HG02943 (cell line): ENCODE measurements at regions not wholly inside any gene's neighbourhood (a gene's known extent, or its start where the extent isn't known, plus 50 kb on each side); places are given as distances from the start of the nearest gene placed in this dataset.
"Not testable (repeated sequence)": the region's sequence is repeated elsewhere in the genome, so short reads cannot be mapped to it uniquely, and the experiment has no call there.

Experiments used
- ATAC-seq: cut with Tn5 transposase; IDR thresholded peaks from one replicate; pipeline ENCODE4 v1.9.1; 2021; ENCODE audit warnings: mild to moderate bottlenecking, low read depth, moderate library complexity; ENCODE audit not compliant: unreplicated experiment

DNA sequence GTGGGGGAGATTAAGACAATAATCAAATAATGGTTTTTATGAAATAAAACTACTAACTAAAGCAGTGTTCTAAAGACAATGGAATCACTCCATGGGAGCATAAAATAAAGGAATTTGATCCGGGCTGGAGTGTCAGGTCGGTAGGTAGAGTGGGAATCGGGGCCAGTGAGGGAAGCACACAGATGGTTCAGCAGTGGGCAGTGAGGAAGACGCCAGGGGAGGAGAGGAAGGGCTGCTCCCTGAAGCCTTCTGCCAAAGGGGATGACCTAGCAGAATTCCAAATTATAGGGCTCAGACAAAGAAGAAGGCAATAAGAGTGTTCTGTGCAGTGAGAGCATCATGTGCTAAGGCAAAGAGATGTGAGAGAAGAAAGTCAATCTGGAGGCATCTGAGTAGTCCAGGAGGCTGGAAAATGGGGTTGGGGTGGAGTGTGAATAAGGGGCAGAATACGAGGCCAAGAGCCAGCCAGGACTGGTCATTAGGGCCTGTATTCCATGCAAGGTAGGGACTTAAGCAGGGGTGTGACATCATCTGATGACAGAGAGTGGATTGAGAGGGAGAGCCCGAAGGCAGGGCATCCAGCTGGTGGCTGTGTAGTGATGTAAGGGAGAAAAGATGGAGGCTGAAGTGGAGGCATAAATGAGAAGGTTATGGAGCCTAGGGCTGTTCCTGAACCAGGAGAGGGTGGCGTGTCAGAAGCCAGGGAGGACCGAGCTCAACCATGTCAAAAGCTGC, 137.6 kb downstream of the COPRS start:
- no peak for ATAC-seq

DNA sequence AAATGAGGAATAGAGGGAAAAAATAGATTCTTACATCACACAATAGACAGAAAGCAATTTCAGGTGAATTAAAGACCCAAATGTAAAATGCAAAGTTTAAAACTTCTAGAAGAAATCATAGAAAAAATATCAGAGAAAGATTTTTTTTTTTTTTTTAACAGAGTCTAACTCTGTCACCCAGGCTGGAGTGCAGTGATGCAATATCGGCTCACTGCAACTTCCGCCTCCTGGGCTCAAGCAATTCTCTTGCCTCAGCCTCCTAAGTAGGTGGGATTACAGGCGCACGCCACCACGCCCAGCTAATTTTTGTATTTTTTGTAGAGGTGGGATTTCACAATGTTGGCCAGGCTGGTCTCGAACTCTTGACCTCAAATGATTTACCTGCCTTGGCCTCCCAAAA, 141.8 kb downstream of the COPRS start:
- ATAC-seq, result not testable (repeated sequence)

DNA sequence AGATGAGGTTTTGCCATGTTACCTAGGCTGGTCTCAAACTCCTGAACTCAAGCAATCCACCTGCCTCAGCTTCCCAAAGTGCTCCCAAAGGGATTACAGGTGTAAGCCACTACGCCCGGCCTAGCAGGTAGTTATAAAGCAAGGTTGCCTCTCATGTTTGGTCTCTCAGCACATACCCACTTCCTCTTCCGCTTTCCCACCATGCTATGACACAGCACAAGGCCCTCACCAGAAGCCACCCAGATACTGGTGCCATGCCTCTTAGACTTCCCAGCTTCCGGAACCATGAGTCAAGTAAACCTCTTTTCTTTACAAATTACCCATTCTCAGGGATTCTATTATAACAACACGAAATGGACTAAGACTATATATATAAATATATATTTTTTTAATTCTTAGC, 143.6 kb downstream of the COPRS start:
- ATAC-seq, result no peak

DNA sequence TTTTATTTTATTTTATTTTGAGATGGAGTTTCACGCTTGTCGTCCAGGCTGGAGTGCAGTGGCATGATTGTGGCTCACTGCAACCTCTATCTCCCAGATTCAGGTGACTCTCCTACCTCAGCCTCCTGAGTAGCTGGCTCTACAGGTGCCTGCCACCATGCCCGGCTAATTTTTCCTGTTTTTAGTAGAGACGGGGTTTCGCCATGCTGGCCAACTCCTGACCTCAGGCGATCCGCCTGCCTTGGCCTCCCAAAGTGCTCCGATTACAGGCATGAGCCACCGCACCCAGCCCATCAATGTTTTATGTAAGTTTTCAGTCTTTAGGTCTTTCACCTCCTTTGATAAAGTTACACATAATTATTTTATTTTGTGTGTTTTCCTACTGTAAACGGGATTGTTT, 154.6 kb downstream of the COPRS start:
- no peak for ATAC-seq

DNA sequence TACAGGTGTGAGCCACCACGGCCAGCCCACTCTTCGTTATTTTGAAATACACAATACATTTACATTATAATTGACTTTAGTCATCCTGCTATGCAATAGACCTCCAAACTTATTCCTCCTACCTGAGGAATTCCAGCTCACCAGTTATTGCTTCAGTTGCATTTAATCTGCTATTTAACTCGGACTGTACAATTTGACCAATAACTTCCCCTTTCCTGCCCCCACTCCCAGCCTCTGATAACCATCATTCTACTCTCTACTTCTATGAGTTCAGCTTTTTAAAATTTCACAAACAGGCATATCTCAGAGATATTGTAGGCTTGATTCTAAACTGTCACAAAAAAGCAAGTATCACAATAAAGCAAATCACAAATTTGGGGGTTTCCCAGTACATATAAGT, 157.0 kb downstream of the COPRS start:
- ATAC-seq, result no peak

DNA sequence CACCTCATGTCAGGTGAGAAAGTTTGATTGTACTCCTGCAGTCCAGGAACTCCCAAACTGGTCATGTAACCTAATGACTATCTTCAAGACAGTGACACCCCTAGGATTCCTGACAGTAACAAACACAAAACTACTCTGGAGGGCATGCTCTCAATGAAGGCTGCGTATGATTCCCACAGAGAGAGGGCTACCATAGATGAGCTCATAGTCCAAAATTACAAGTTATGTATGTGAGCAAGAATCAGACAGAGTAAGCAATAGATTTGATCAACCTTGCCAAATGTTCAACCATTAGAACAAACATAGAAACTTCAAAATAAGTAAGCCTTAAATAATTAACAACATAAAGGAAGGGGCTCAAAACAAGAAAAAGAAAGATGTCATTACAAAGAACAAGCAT, 158.1 kb downstream of the COPRS start:
- ATAC-seq, result no peak

DNA sequence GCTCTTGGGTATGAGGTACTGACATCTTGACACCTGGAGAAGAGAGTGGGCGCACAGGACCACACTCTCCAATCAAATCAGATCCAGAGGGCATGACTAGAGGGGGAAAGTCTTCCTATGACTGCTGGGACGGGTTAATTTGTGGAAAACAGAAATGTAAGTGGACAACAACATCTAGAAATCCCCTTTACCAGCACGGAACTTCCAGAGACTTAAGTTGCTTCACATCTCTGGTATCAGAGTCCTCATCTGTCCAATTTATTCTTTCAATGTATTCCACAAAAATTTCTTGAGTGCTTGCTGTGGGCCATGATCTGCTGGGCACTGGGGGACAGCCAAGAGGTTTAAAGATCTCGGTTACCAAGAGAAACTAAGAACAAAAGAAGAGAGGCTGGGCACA, 159.2 kb downstream of the COPRS start:
- no peak for ATAC-seq

DNA sequence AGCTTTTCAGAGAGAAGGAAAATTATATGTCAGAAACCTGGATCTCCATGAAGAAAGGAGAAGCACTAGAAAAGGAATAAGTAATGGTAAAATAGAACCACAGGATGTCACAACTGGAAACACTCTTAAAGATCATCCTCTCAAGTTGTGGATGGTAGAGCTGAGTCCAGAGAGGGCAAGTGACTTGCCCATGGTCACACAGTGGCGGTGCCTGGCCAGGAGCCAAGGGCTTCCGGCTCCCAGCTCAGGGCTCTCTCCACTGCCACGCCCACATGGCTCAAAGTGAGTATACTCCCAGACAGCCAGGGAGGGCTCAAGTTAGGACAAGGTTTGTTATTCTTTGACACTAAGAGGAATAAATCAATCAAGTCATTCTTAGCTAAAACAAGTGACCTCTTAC, 159.8 kb downstream of the COPRS start:
- ATAC-seq, result no peak

DNA sequence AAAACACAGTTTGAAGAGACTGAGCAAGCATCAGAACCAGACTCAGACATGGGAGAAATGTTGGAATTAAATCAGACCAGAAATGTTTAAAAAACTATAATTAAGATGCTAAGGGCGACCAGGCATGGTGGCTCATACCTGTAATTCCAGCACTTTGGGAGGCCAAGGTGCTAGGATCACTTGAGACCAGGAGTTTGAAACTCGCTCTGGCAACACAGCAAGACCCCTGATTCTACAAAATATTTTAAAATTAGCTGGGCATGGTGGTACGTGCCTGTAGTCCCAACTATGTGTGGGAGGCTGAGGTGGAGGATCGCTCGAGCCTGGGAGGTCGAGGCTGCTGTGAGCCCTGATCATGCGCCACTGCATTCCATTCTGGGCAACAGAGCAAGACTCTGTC, 160.3 kb downstream of the COPRS start:
- no peak for ATAC-seq

DNA sequence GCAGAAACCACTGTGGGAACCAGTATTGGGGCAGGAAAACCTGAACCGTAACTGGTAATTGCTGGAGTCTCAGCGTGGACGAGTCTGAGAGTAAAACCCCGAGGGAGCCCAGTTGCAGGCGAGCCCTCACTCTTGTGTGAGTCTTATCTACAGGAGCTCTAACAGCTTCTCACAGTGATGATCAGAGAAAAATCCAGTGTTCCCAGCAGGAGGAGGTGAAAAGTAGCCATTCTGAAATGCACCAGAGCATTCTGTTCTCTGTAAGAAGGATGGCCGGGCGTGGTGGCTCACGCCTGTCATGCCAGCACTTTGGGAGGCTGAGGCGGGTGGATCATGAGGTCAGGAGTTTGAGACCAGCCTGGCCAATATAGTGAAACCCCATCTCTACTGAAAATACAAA, 161.2 kb downstream of the COPRS start:
- no peak for ATAC-seq

DNA sequence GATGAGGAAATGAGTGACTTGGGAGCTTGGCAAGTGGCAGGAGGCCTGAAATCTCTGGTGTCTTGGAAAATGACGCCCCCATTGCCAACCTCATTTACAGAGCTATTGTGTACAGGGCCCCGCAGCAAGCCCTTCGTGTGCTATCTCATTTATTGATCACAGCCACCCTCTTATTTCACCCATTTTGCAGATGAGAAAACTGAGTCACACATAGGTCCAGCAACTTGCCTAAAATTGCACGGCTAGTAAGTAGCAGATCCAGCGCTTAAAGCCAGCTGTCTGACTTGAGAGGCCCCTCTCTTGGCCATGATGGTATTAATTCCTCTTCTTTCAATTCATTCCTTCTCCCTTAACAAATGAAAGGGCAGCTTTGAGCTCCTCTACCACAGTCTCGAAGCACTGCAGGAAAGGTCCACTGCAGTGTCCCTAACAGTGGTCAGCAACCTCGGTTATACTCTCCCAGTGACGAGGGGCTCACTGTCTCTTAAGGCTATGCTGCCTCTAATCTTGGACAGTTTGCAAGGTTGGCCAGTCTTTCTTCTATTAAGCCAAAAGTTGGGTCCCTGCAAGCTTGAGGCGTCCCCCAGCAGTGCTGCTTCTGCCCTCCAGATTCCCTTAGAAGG, 162.2 kb downstream of the COPRS start:
- no peak for ATAC-seq

DNA sequence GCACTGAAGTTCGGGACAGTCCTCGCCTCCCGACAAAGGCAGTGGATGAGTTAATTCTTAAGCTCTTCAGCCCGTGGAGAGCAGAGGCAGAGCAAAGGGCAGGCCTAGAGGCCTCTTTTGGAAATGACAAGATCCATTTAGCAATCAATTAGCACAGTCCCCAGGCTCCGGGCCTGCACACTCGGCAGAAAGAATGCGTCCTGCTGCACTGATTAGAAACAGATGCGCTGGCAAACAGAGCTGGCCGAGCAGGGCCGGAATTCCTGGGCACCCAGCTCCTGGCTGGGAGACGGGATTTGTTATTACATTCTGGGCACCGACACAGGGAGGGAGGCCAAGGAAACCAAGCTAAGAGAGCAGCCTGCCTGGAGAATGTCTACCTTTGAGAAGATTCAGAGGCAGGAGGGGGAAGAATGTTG, 162.9 kb downstream of the COPRS start:
- no peak for ATAC-seq

DNA sequence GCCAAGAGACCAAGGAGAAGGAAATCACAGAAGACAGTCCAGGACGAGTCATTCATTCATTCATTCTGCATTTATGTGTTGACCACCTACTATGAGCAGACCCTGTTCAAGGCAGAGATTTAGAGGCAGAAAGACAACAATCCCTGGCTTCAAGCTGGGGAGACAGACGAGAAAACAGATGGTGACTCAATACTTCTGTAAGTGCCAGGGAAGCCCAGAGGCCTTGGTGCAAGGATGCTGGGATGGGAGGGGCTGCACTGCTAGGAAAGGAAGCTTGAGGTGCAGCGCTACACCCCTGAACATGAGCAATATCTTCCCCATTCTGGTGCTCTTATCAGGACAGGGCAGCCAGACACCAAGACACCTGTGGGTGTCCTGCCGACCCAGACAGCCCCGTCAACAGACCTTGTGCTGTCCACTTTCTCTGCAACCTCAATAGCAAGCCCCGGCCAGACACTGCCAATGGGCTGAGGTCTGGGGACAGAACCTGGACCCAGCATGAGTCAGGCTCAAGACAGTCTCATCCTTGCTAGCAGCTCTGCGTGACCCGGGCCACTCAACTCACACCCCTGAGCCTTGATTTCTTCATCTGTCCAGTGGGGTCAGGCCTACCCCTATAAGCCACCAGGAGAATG, 163.5 kb downstream of the COPRS start:
- ATAC-seq, result no peak

DNA sequence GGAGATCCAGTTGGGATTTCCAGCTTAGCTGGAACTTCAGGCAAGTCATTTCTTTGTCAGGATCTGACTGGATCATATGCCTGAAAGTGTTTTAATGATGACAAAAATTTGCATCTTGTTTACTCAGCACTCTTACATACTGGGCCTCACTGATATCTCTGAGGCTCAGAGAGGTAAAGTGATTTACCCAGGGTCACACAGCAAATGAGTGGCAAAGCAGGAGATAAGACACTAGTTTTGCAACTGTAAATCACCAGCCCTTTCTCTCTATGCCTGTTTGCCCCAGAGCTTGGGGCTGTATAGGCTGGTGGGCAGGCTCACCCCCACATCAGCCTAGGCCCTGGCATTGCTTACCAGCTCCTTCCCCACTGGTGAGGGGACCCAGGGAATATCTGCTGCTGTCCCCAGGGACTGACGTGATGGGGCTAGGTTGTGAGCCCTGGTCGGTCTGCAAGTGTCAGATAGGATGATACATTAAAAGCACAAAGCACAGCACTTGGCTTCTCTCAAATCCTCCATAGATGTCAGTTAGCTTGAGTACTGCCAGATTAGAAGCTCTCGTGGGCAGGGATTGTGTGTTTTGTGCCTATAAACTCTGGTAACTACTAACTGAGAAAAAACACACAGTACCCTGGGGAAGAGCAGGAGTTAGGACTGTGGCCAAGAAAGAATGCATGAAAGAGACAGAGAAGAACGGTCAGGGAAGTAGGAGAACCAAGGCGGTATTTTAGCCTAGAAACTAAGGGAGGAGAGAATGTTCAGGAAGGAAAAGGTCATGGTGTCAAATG, 165.4 kb downstream of the COPRS start:
- no peak for ATAC-seq

DNA sequence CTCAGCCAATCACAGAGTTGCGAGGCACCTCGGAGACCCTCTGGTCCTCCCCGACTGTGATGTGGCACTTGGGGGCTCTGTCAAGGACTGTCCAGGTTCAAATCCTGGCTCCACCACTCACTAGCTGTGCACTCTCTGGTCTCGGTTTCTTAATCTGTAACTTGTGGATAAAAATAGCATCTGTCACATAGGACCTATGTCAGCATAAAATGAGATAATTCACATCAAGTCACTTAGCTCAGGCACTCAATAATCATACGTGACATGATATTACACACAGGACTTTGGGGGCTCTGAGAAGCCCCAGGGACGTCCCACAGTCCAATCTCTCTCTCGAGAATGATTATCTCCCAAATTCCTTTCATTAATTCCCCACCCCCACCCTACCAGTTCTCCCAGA, 166.4 kb downstream of the COPRS start:
- ATAC-seq, result no peak

DNA sequence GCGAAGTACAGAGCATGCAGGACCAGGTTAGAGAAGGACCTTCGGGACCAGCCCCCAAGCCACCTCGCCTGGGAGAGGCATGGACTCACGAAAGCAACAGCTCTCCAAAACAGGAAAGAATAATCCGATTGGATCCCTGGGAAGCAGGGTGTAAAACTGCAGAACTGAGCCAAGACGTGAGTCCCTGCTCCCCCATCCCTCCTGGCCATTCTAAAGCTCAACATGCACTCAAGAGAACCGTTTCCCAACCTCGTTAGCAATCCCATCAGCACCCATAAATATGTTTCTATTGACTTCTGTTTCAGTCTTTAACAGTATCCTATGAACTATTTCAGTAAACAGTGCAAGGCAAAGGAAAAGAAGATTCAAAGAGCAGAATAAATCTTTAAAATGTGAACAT, 167.0 kb downstream of the COPRS start:
- ATAC-seq, result no peak

DNA sequence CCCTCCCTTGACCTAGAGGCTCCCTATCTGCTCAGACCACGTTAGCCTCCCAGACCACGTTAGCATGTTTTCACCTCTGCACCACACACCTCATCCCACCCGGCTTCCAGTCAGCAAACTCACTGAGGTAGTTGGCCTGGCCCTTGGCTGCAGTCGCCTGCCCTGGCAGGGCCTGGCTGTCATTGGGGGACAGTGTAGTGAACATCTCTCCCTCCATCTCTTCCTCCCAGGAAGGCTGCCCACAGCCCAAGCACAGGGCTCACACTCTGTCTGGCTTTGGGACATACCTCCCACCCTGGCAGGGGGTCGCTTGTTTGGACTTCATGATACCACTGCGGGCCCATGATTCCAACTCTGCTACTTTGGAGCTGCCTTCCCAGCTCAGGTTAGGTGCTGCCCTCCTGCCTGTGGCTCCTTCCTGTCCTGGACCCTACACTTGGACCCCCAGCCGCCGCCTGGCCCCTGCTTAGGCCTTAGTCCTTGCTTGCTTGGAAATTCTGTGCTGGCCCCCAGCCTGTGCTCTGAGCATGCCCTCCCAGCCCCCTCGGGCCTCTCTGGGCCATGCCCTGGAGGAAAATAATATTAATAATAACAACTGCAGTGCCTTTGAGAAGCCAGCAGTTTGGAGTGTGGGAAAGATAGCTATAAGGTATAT, 167.7 kb downstream of the COPRS start:
- ATAC-seq, result no peak

DNA sequence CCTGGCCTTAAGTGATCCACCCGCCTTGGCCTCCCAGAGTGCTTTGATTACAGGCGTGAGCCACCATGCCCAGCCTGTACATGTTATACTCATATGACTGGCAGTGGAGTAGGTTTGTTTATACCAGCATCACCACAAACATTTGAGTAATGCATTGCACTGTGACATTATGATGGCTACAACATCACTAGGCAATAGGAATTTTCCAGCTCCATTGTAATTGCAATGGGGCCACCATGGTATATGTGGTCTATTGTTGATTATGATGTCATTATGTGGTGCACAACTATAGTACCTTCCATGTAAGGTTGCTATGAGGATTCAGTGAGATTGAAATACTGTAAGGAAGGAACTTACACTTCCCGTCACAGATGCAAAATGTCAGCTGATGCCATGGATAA, 168.9 kb downstream of the COPRS start:
- ATAC-seq, result no peak

DNA sequence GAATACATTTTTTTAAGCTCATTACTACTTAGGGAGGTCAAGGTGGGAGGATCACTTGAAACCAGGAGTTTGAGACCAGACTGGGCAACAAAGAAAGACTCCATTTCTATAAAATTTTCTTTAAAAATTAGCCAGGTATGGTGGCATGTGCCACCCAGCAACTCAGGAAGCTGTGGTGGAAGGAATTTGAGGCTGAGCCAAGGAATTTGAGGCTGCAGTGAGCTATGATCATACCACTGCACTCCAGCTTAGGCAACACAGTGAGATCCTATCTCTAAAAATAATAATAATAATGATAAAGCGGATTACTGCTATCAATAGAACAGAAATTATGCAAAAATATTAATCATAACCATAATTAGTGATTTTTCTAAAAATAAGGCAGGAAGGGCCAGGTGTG, 170.3 kb downstream of the COPRS start:
- ATAC-seq, result no peak

DNA sequence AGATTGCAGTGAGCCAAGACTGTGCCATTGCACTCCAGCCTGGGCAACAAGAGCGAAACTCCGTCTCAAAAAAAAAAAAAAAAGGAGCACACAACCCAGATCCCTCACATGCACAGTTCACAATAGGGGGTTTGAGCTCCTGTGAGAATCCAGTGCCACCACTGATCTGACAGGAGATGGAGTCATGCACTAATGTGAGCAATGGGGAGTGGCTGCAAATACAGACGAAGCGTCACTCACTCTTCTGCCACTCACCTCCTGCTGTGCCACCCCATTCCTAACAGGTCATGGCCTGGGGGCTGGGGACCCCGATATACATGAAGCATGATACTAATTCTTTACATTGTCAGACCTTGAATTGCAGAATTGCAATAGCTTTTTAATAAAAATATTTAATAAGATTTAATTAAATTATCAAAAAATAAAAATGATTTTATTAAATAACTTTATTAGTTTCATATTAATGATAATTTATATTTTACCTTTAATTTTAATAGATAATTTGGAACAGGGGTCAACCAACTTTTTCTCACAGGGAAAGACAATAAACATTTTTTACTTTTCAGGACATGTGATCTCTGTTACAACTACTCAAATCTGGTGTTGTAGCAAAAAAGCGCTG, 171.4 kb downstream of the COPRS start:
- ATAC-seq, result no peak
